Neural progenitor cell (in vitro differentiated cells): ENCODE measurements at regions not wholly inside any gene's neighbourhood (a gene's known extent, or its start where the extent isn't known, plus 50 kb on each side); places are given as distances from the start of the nearest gene placed in this dataset.

Experiments
- DNase-seq: peaks from one replicate; pipeline ENCODE4 v3.0.0-alpha.2; 2016; ENCODE audit warnings: low spot score
- H2AFZ ChIP-seq: fragments of 200-600 bp; sonication (generic); replicated peaks from 2 replicates; pipeline ENCODE4 v1.6.1; 2016; ENCODE audit warnings: antibody characterized with exemption
- H3F3A ChIP-seq: fragments of 200-600 bp; sonication (generic); 2 replicates; pipeline ENCODE4 v1.6.1; 2016; ENCODE audit warnings: antibody characterized with exemption, low read depth
- H3K27ac ChIP-seq: fragments of 200-600 bp; sonication (generic); 2 replicates; pipeline ENCODE4 v1.5.1; 2016; ENCODE audit warnings: mild to moderate bottlenecking
- H3K27me3 ChIP-seq: fragments of 200-600 bp; sonication (generic); 2 replicates; pipeline ENCODE4 v1.6.1; 2016; ENCODE audit warnings: mild to moderate bottlenecking, moderate library complexity
- H3K36me3 ChIP-seq: fragments of 200-600 bp; sonication (generic); 2 replicates; pipeline ENCODE4 v1.5.1; 2016
- H3K4me1 ChIP-seq: fragments of 200-600 bp; sonication (generic); 2 replicates; pipeline ENCODE4 v1.6.1; 2016; ENCODE audit warnings: mixed run types
- H3K4me2 ChIP-seq: fragments of 200-600 bp; sonication (generic); 2 replicates; pipeline ENCODE4 v1.6.1; 2016
- H3K4me3 ChIP-seq: fragments of 200-600 bp; sonication (generic); 2 replicates; pipeline ENCODE4 v1.5.1; 2016
- H3K79me2 ChIP-seq: fragments of 200-600 bp; sonication (generic); 2 replicates; pipeline ENCODE4 v1.6.1; 2016; ENCODE audit warnings: low read depth
- H3K9ac ChIP-seq: fragments of 200-600 bp; sonication (generic); 2 replicates; pipeline ENCODE4 v1.6.1; 2016
- H3K9me3 ChIP-seq: fragments of 200-600 bp; sonication (generic); 2 replicates; pipeline ENCODE4 v1.5.1; 2016; ENCODE audit warnings: low read depth
- H4K20me1 ChIP-seq: fragments of 200-600 bp; sonication (generic); 2 replicates; pipeline ENCODE4 v1.6.1; 2016; ENCODE audit warnings: low read depth
- H3K27ac Mint-ChIP-seq: 3 replicates; pipeline ENCODE4 v1.8.0; 2021; ENCODE audit warnings: mixed read lengths
- H3K27me3 Mint-ChIP-seq: 2 replicates; pipeline ENCODE4 v1.8.0; 2022; ENCODE audit warnings: low read depth, mild to moderate bottlenecking, inconsistent platforms, moderate library complexity, mixed read lengths; ENCODE audit not compliant: insufficient read depth
- H3K36me3 Mint-ChIP-seq: 3 replicates; pipeline ENCODE4 v1.8.0; 2021; ENCODE audit warnings: mixed read lengths
- H3K4me1 Mint-ChIP-seq: 3 replicates; pipeline ENCODE4 v1.8.0; 2021; ENCODE audit warnings: mixed read lengths
- H3K4me3 Mint-ChIP-seq: 3 replicates; pipeline ENCODE4 v1.8.0; 2021; ENCODE audit warnings: mild to moderate bottlenecking, moderate library complexity, mixed read lengths
- H3K9me3 Mint-ChIP-seq: 3 replicates; pipeline ENCODE4 v1.8.0; 2020; ENCODE audit warnings: mixed read lengths
- CTCF ChIP-seq: fragments of 200-600 bp; sonication (generic); IDR thresholded peaks from 2 replicates; pipeline ENCODE4 v1.5.1; 2017; ENCODE audit warnings: antibody characterized with exemption, mild to moderate bottlenecking
- EZH2 ChIP-seq: fragments of 200-600 bp; sonication (generic); IDR thresholded peaks from 2 replicates; pipeline ENCODE4 v1.6.1; 2017; ENCODE audit warnings: antibody characterized with exemption, mild to moderate bottlenecking, moderate library complexity
- EZH2phosphoT487 ChIP-seq: fragments of 200-600 bp; sonication (generic); IDR thresholded peaks from 2 replicates; pipeline ENCODE4 v1.6.1; 2017; ENCODE audit warnings: antibody characterized with exemption

- Histone ChIP-seq H3K4me3 (no peak overlapping the region), H3K9ac (no peak overlapping the region), H3K27me3 (no peaks in the 10 kb centered on the region), H4K20me1 (no peaks in the 10 kb centered on the region), H3K4me2 (no peak overlapping the region), H3K36me3 (no peaks in the 10 kb centered on the region), H3K4me1 (peaks cover 15% of the 10 kb centered on the region), H3K9me3 (no peaks in the 10 kb centered on the region), H3F3A (no peaks in the 10 kb centered on the region), H3K27ac (no peak overlapping the region), H2AFZ (peak overlapping the region; percentile 50), H3K79me2 (no peaks in the 10 kb centered on the region)
- Mint-ChIP-seq H3K9me3 (no peaks in the 10 kb centered on the region), H3K27ac (peak overlapping the region; percentile 97), H3K27me3 (peaks cover 3% of the 10 kb centered on the region), H3K4me3 (peak overlapping the region; percentile 46), H3K36me3 (no peaks in the 10 kb centered on the region), H3K4me1 (peaks cover 43% of the 10 kb centered on the region)
- no peak for DNase-seq
- TF ChIP-seq EZH2, result no peak
These were observed 162.3 kb downstream of the PSMG1 start for GRCh38 chr21:39020751-39021477.

GRCh38 chr21:39018730-39019129 lies 164.5 kb downstream of the PSMG1 start:
- H3K27me3 Mint-ChIP-seq, result peaks cover 3% of the 10 kb centered on the region
- no peaks in the 10 kb centered on the region for H3F3A ChIP-seq
- H3K9me3 ChIP-seq, result no peaks in the 10 kb centered on the region
- no peak overlapping the region for H2AFZ ChIP-seq
- peaks cover 42% of the 10 kb centered on the region for H3K4me1 Mint-ChIP-seq
- H3K9ac ChIP-seq, result no peak overlapping the region
- peaks cover 15% of the 10 kb centered on the region for H3K4me1 ChIP-seq
- no peak overlapping the region for H3K27ac ChIP-seq
- TF ChIP-seq EZH2phosphoT487 (no peak), EZH2 (no peak), CTCF (no peak)
- H3K36me3 ChIP-seq, result no peaks in the 10 kb centered on the region
- H3K79me2 ChIP-seq, result no peaks in the 10 kb centered on the region
- H3K27ac Mint-ChIP-seq, result no peak overlapping the region
- DNase-seq, result no peak
- no peaks in the 10 kb centered on the region for H4K20me1 ChIP-seq
- no peaks in the 10 kb centered on the region for H3K36me3 Mint-ChIP-seq
- H3K4me3 ChIP-seq, result no peak overlapping the region
- H3K4me2 ChIP-seq, result no peak overlapping the region
- H3K27me3 ChIP-seq, result no peaks in the 10 kb centered on the region
- H3K4me3 Mint-ChIP-seq, result no peak overlapping the region
- H3K9me3 Mint-ChIP-seq, result peaks cover 4% of the 10 kb centered on the region

GRCh38 chr21:39016740-39017315 lies 166.4 kb downstream of the PSMG1 start:
- peaks cover 14% of the 10 kb centered on the region for H3K4me1 ChIP-seq
- no peak for DNase-seq
- no peak overlapping the region for H3K4me3 Mint-ChIP-seq
- peaks cover 35% of the 10 kb centered on the region for H3K4me1 Mint-ChIP-seq
- no peaks in the 10 kb centered on the region for H3K36me3 ChIP-seq
- TF ChIP-seq CTCF (no peak), EZH2phosphoT487 (no peak), EZH2 (no peak)
- no peaks in the 10 kb centered on the region for H3K9me3 ChIP-seq
- no peak overlapping the region for H3K27ac Mint-ChIP-seq
- no peaks in the 10 kb centered on the region for H3K27me3 ChIP-seq
- peaks cover 3% of the 10 kb centered on the region for H3K27me3 Mint-ChIP-seq
- H2AFZ ChIP-seq, result no peak overlapping the region
- peaks cover 4% of the 10 kb centered on the region for H3K9me3 Mint-ChIP-seq
- H3K36me3 Mint-ChIP-seq, result no peaks in the 10 kb centered on the region
- H3K9ac ChIP-seq, result no peak overlapping the region
- H3F3A ChIP-seq, result no peaks in the 10 kb centered on the region
- H3K27ac ChIP-seq, result no peak overlapping the region
- no peaks in the 10 kb centered on the region for H3K79me2 ChIP-seq
- no peak overlapping the region for H3K4me2 ChIP-seq
- H3K4me3 ChIP-seq, result no peak overlapping the region
- H4K20me1 ChIP-seq, result no peaks in the 10 kb centered on the region

- Mint-ChIP-seq H3K36me3 (no peaks in the 10 kb centered on the region), H3K27me3 (no peaks in the 10 kb centered on the region), H3K4me3 (no peak overlapping the region), H3K27ac (no peak overlapping the region), H3K4me1 (peaks cover 17% of the 10 kb centered on the region), H3K9me3 (peaks cover 4% of the 10 kb centered on the region)
- Histone ChIP-seq H3K4me3 (no peak overlapping the region), H3K9me3 (no peaks in the 10 kb centered on the region), H3K4me1 (no peaks in the 10 kb centered on the region), H3K27ac (no peak overlapping the region), H2AFZ (no peak overlapping the region), H3K27me3 (no peaks in the 10 kb centered on the region), H3K9ac (no peak overlapping the region), H3K36me3 (no peaks in the 10 kb centered on the region), H3K79me2 (no peaks in the 10 kb centered on the region), H3F3A (no peaks in the 10 kb centered on the region), H3K4me2 (no peak overlapping the region), H4K20me1 (no peaks in the 10 kb centered on the region)
- DNase-seq, result no peak
- TF ChIP-seq EZH2, result no peak
- TF ChIP-seq EZH2phosphoT487, result no peak
- no peak for TF ChIP-seq CTCF
These were observed 168.5 kb downstream of the PSMG1 start for GRCh38 chr21:39014747-39015146.
